HCT116 (cell line): ENCODE measurements at regions not wholly inside any gene's neighbourhood (a gene's known extent, or its start where the extent isn't known, plus 50 kb on each side); places are given as distances from the start of the nearest gene placed in this dataset.

Experiments used
- ATAC-seq: fragments of 200-7000 bp; cut with Tn5 transposase; 2 replicates; pipeline ENCODE4 v1.9.1; 2020; ENCODE audit warnings: mild to moderate bottlenecking, moderate library complexity
- BruUV-seq: library from RNA; stranded (reverse); fragments of 400-500 nt; replicated peaks from 2 replicates; lab custom pipeline; 2021; lab: Mats Ljungman, UMichigan
- CTCF ChIA-PET: fragments of 300-600 bp; sonication (Branson Sonifier 250); formaldehyde crosslinking; loops from one replicate; lab custom pipeline; 2021; ENCODE audit warnings: antibody characterized with exemption; lab: Charles Lee
- POLR2A ChIA-PET: fragments of 300-600, 350-600 bp; sonication (Branson Sonifier 250); formaldehyde crosslinking; loops from one replicate; lab custom pipeline; 2021; ENCODE audit warnings: antibody characterized with exemption; lab: Charles Lee
- RAD21 ChIA-PET, 2 experiments: fragments of 300-600 bp; sonication (Branson Sonifier 250); formaldehyde crosslinking; loops; one replicate each; lab custom pipeline; 2023; ENCODE audit warnings: low total read pairs in 2 of 2; ENCODE audit not compliant: uncharacterized antibody in 2 of 2, unreplicated experiment in 2 of 2, low non-redundant PET in 1 of 2; lab: Charles Lee
- DNase-seq: peaks from one replicate; pipeline ENCODE4 v3.0.0-alpha.2; 2010; ENCODE audit warnings: low read depth, low spot score
- H2AFZ ChIP-seq: fragments of 200-600 bp; shearing (Covaris generic), sonication (generic); 2 replicates; pipeline ENCODE4 v1.6.1; 2017; ENCODE audit warnings: low read depth, mixed run types, mixed read lengths, antibody characterized with exemption, low read length; ENCODE audit not compliant: poor library complexity, severe bottlenecking
- H3K27ac ChIP-seq: 2 replicates; pipeline ENCODE4 v1.5.1; 2012; ENCODE audit warnings: low read depth, low read length
- H3K27me3 ChIP-seq: fragments of 200-600 bp; sonication (generic); 2 replicates; pipeline ENCODE4 v1.6.1; 2016; ENCODE audit warnings: mixed run types, low read length, mixed read lengths; ENCODE audit not compliant: insufficient read depth
- H3K36me3 ChIP-seq, 2 experiments: fragments of 200-500 bp in 1 of 2; fragments of 200-600 bp in 1 of 2; sonication (Bioruptor generic) in 1 of 2; sonication (generic) in 1 of 2; 2 replicates each; pipeline versions ENCODE4 v1.5.1 to v1.6.1; 2014 to 2016; ENCODE audit warnings: low read length in 2 of 2, inconsistent platforms in 1 of 2, mixed read lengths in 1 of 2, mixed run types in 1 of 2; ENCODE audit not compliant: insufficient read depth in 2 of 2, control insufficient read depth in 1 of 2
- H3K4me1 ChIP-seq, 2 experiments: fragments of 200-600 bp in 1 of 2; sonication (generic) in 1 of 2; 2 replicates each; pipeline versions ENCODE4 v1.5.1 to v1.6.1; 2012 to 2017; ENCODE audit warnings: low read length in 2 of 2, inconsistent platforms in 1 of 2, mild to moderate bottlenecking in 1 of 2, mixed read lengths in 1 of 2, mixed run types in 1 of 2, moderate library complexity in 1 of 2; ENCODE audit not compliant: insufficient read depth in 2 of 2, control insufficient read depth in 1 of 2
- H3K4me2 ChIP-seq: fragments of 200-600 bp; sonication (generic); 2 replicates; pipeline ENCODE4 v1.6.1; 2017; ENCODE audit warnings: mixed run types, low read length, mixed read lengths
- H3K4me3 ChIP-seq, 2 experiments: fragments of 200-600 bp in 1 of 2; sonication (generic) in 1 of 2; replicated peaks in 1 of 2; 2 replicates each; pipeline ENCODE4 v1.5.1; 2011 to 2016; ENCODE audit warnings: low read length in 2 of 2, control low read depth in 1 of 2, low read depth in 1 of 2, mild to moderate bottlenecking in 1 of 2, mixed read lengths in 1 of 2, mixed run types in 1 of 2
- H3K79me2 ChIP-seq: fragments of 200-600 bp; sonication (generic); 2 replicates; pipeline ENCODE4 v1.6.1; 2017; ENCODE audit warnings: mild to moderate bottlenecking, mixed run types, low read length, moderate library complexity, mixed read lengths; ENCODE audit not compliant: insufficient read depth
- H3K9ac ChIP-seq: fragments of 200-600 bp; sonication (generic); 2 replicates; pipeline ENCODE4 v1.6.1; 2016; ENCODE audit warnings: low read length, mixed read lengths
- H3K9me2 ChIP-seq: fragments of 200-600 bp; sonication (generic), shearing (Covaris generic); 2 replicates; pipeline ENCODE4 v1.6.1; 2017; ENCODE audit warnings: mixed run types, mild to moderate bottlenecking, moderate library complexity; ENCODE audit not compliant: insufficient read depth
- H3K9me3 ChIP-seq, 2 experiments: fragments of 200-500 bp in 1 of 2; fragments of 200-600 bp in 1 of 2; sonication (Bioruptor generic) in 1 of 2; sonication (generic) in 1 of 2; 2 replicates each; pipeline ENCODE4 v1.6.1; 2014 to 2017; ENCODE audit warnings: low read length in 2 of 2, mixed read lengths in 2 of 2, inconsistent platforms in 1 of 2, low read depth in 1 of 2, mild to moderate bottlenecking in 1 of 2, mixed run types in 1 of 2, moderate library complexity in 1 of 2; ENCODE audit not compliant: control insufficient read depth in 1 of 2, insufficient read depth in 1 of 2
- H4K20me1 ChIP-seq: fragments of 200-600 bp; sonication (generic), shearing (Covaris generic); 2 replicates; pipeline ENCODE4 v1.6.1; 2017; ENCODE audit warnings: mixed run types, mild to moderate bottlenecking, moderate library complexity; ENCODE audit not compliant: insufficient read depth
- CBX3 ChIP-seq: IDR thresholded peaks from 2 replicates; pipeline ENCODE4 v1.6.1; 2012; ENCODE audit warnings: low read depth
- CEBPB ChIP-seq: IDR thresholded peaks from 2 replicates; pipeline ENCODE4 v1.6.1; 2012; ENCODE audit warnings: low read depth
- ELF1 ChIP-seq: IDR thresholded peaks from 2 replicates; pipeline ENCODE4 v1.6.1; 2012; ENCODE audit warnings: low read depth, borderline replicate concordance
- EZH2 ChIP-seq: fragments of 200-600 bp; sonication (generic); IDR thresholded peaks from 2 replicates; pipeline ENCODE4 v1.6.1; 2017; ENCODE audit warnings: antibody characterized with exemption, mixed run types
- EZH2phosphoT487 ChIP-seq: fragments of 200-600 bp; IDR thresholded peaks from 2 replicates; pipeline ENCODE4 v1.6.1; 2018; ENCODE audit warnings: antibody characterized with exemption, borderline replicate concordance
- FOSL1 ChIP-seq: IDR thresholded peaks from 2 replicates; pipeline ENCODE4 v1.6.1; 2012; ENCODE audit warnings: low read depth
- POLR2A ChIP-seq: IDR thresholded peaks from 2 replicates; pipeline ENCODE4 v1.7.0; 2011; ENCODE audit warnings: borderline replicate concordance; ENCODE audit not compliant: insufficient read depth, insufficient read length; ENCODE audit errors: extremely low read depth
- POLR2AphosphoS5 ChIP-seq: IDR thresholded peaks from 2 replicates; pipeline ENCODE4 v1.6.1; 2011; ENCODE audit warnings: mild to moderate bottlenecking, low read depth, low read length, moderate library complexity
- SIN3A ChIP-seq: IDR thresholded peaks from 2 replicates; pipeline ENCODE4 v1.6.1; 2012; ENCODE audit warnings: low read depth
- SP1 ChIP-seq: IDR thresholded peaks from 2 replicates; pipeline ENCODE4 v1.6.1; 2012; ENCODE audit warnings: low read depth
- SRF ChIP-seq: IDR thresholded peaks from 2 replicates; pipeline ENCODE4 v1.6.1; 2012; ENCODE audit warnings: low read depth
- TCF7L2 ChIP-seq: IDR thresholded peaks from 2 replicates; pipeline ENCODE4 v1.7.0; 2011; ENCODE audit warnings: borderline replicate concordance, inconsistent platforms; ENCODE audit not compliant: insufficient read depth, insufficient read length; ENCODE audit errors: extremely low read depth
- YY1 ChIP-seq: IDR thresholded peaks from 2 replicates; pipeline ENCODE4 v1.6.1; 2011; ENCODE audit warnings: low read length, low read depth, moderate library complexity, mild to moderate bottlenecking; ENCODE audit not compliant: insufficient replicate concordance; ENCODE audit errors: extremely low read depth
- ZFX ChIP-seq: fragments of 450-650 bp; IDR thresholded peaks from 2 replicates; pipeline ENCODE4 v1.6.1; 2017
- intact Hi-C: fragments of 100-400 bp; cut with micrococcal nuclease; formaldehyde crosslinking; loops from 2 replicates; pipeline ENCODE4 v1.10.0; 2022
- TF ChIP-seq, protein P1 (sequence below), 3 experiments: fragments of 200-600 bp in 1 of 3; sonication (generic) in 1 of 3; IDR thresholded peaks in 2 of 3; conservative IDR thresholded peaks in 1 of 3; 2 replicates each; pipeline ENCODE4 v1.5.1; 2012 to 2017; ENCODE audit warnings: low read depth in 2 of 3, low read length in 2 of 3, antibody characterized with exemption in 1 of 3, borderline replicate concordance in 1 of 3, control low read depth in 1 of 3, mild to moderate bottlenecking in 1 of 3, mixed read lengths in 1 of 3, mixed run types in 1 of 3, moderate library complexity in 1 of 3; ENCODE audit not compliant: insufficient read depth in 1 of 3
- TF ChIP-seq, protein P2 (sequence below): IDR thresholded peaks from 2 replicates; pipeline ENCODE4 v1.6.1; 2011; ENCODE audit warnings: mild to moderate bottlenecking, low read length, moderate library complexity; ENCODE audit not compliant: insufficient replicate concordance; ENCODE audit errors: extremely low read depth
- TF ChIP-seq, protein P3 (sequence below): IDR thresholded peaks from 2 replicates; pipeline ENCODE4 v1.6.1; 2012
- TF ChIP-seq, protein P4 (sequence below): IDR thresholded peaks from 2 replicates; pipeline ENCODE4 v1.6.1; 2012; ENCODE audit warnings: low read depth

- BruUV-seq: no TSS peak
- TF ChIP-seq EZH2: no peak
- TF ChIP-seq POLR2A: no peak
- TF ChIP-seq TCF7L2: no peak
- TF ChIP-seq, protein P1, sequence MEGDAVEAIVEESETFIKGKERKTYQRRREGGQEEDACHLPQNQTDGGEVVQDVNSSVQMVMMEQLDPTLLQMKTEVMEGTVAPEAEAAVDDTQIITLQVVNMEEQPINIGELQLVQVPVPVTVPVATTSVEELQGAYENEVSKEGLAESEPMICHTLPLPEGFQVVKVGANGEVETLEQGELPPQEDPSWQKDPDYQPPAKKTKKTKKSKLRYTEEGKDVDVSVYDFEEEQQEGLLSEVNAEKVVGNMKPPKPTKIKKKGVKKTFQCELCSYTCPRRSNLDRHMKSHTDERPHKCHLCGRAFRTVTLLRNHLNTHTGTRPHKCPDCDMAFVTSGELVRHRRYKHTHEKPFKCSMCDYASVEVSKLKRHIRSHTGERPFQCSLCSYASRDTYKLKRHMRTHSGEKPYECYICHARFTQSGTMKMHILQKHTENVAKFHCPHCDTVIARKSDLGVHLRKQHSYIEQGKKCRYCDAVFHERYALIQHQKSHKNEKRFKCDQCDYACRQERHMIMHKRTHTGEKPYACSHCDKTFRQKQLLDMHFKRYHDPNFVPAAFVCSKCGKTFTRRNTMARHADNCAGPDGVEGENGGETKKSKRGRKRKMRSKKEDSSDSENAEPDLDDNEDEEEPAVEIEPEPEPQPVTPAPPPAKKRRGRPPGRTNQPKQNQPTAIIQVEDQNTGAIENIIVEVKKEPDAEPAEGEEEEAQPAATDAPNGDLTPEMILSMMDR (IDR thresholded peaks at IDR 0.05 in 2 of 3, conservative IDR thresholded peaks at IDR 0.05 in 1 of 3; ENCODE audit: borderline replicate concordance in 1 of 3, insufficient read depth in 1 of 3, low read depth in 2 of 3, low read length in 2 of 3): no peak
- no peak for TF ChIP-seq SIN3A
- TF ChIP-seq, protein P2, sequence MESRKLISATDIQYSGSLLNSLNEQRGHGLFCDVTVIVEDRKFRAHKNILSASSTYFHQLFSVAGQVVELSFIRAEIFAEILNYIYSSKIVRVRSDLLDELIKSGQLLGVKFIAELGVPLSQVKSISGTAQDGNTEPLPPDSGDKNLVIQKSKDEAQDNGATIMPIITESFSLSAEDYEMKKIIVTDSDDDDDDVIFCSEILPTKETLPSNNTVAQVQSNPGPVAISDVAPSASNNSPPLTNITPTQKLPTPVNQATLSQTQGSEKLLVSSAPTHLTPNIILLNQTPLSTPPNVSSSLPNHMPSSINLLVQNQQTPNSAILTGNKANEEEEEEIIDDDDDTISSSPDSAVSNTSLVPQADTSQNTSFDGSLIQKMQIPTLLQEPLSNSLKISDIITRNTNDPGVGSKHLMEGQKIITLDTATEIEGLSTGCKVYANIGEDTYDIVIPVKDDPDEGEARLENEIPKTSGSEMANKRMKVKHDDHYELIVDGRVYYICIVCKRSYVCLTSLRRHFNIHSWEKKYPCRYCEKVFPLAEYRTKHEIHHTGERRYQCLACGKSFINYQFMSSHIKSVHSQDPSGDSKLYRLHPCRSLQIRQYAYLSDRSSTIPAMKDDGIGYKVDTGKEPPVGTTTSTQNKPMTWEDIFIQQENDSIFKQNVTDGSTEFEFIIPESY: no peak
- no peak for TF ChIP-seq SRF
- no peak for TF ChIP-seq FOSL1
- TF ChIP-seq CBX3: no peak
- no peak for TF ChIP-seq CEBPB
- no peak for TF ChIP-seq ELF1
- TF ChIP-seq, protein P3, sequence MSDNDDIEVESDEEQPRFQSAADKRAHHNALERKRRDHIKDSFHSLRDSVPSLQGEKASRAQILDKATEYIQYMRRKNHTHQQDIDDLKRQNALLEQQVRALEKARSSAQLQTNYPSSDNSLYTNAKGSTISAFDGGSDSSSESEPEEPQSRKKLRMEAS: no peak
- no peak for TF ChIP-seq YY1
- TF ChIP-seq SP1: no peak
- TF ChIP-seq ZFX: no peak
- TF ChIP-seq, protein P4, sequence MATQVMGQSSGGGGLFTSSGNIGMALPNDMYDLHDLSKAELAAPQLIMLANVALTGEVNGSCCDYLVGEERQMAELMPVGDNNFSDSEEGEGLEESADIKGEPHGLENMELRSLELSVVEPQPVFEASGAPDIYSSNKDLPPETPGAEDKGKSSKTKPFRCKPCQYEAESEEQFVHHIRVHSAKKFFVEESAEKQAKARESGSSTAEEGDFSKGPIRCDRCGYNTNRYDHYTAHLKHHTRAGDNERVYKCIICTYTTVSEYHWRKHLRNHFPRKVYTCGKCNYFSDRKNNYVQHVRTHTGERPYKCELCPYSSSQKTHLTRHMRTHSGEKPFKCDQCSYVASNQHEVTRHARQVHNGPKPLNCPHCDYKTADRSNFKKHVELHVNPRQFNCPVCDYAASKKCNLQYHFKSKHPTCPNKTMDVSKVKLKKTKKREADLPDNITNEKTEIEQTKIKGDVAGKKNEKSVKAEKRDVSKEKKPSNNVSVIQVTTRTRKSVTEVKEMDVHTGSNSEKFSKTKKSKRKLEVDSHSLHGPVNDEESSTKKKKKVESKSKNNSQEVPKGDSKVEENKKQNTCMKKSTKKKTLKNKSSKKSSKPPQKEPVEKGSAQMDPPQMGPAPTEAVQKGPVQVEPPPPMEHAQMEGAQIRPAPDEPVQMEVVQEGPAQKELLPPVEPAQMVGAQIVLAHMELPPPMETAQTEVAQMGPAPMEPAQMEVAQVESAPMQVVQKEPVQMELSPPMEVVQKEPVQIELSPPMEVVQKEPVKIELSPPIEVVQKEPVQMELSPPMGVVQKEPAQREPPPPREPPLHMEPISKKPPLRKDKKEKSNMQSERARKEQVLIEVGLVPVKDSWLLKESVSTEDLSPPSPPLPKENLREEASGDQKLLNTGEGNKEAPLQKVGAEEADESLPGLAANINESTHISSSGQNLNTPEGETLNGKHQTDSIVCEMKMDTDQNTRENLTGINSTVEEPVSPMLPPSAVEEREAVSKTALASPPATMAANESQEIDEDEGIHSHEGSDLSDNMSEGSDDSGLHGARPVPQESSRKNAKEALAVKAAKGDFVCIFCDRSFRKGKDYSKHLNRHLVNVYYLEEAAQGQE: no peak
- no peak for TF ChIP-seq POLR2AphosphoS5
- TF ChIP-seq EZH2phosphoT487: no peak
- TF ChIP-seq, all 23 proteins: peak for 0
- ChIA-PET RAD21 (no interaction called here), POLR2A (no interaction called here), CTCF (no interaction called here)
- Histone ChIP-seq H3K9me3 (no peaks in the 10 kb centered on the region), H3K79me2 (no peaks in the 10 kb centered on the region), H3K4me3 (no peak overlapping the region), H3K27ac (no peak overlapping the region), H3K9me2 (no peaks in the 10 kb centered on the region), H3K4me1 (no peaks in the 10 kb centered on the region), H3K36me3 (no peaks in the 10 kb centered on the region), H3K4me2 (no peak overlapping the region), H2AFZ (no peak overlapping the region), H3K27me3 (0 out of 2 replicates have a peak, but pooled peaks cover 2% of the 10 kb centered on the region), H4K20me1 (no peaks in the 10 kb centered on the region), H3K9ac (no peak overlapping the region)
- ATAC-seq: no peak
- intact Hi-C loops: no loop called here
- no peak for DNase-seq
Observed at GRCh38 chr7:131905471-131905973, 349.1 kb upstream of the PODXL start.
